GM21786 (cell line): ENCODE measurements at regions not wholly inside any gene's neighbourhood (a gene's known extent, or its start where the extent isn't known, plus 50 kb on each side); places are given as distances from the start of the nearest gene placed in this dataset.

ENCODE experiments used
- ATAC-seq: cut with Tn5 transposase; IDR thresholded peaks from one replicate; pipeline ENCODE4 v1.9.1; 2021; ENCODE audit not compliant: unreplicated experiment

GRCh38 chr15:98583771-98584430 lies 64.4 kb upstream of the IGF1R start:
- no peak for ATAC-seq

GRCh38 chr15:98586066-98586465 lies 62.3 kb upstream of the IGF1R start:
- no peak for ATAC-seq

DNA sequence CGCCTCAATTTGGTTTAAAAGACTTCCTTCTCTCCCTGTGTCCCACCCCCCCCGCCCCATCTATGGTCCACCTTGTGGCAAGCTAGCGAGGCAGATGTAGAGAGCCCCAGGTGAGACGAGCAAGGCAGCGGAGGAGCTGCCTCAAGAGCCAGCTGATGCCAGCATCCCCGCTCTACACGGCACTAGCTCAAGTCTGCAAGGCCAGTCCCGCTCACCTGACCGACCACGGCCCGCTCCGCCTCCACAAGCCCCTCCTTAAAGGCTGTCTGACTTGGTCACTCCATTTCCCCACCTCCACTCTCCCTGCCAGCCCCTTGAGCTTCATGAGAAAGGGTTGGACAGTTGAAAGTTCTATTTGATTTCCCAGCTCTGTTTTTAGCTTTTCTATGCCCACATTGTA lies 56.2 kb upstream of the IGF1R start:
- no peak for ATAC-seq

DNA sequence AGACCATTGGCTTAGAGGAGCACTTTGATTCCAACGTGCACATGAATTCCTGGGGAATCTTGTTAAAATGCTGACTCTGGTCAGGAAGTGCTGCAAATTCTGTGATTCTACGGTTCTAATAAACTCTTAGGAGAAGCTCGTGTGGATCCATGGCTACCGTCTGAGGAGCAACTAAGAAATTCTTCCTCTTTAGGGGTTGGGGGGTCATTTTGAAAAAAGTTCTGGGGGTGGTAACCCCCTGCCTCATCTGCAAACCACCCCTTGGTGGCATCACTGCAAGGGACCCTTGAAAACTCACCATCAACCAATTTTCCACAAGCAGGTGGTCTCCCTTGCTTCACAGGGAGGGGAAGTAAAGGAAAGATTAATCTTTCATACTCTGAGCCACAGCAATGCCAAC lies 52.2 kb upstream of the IGF1R start:
- ATAC-seq: no peak

- ATAC-seq: no peak
These were observed 51.4 kb upstream of the IGF1R start for GRCh38 chr15:98596885-98597392.

- no peak for ATAC-seq
These were observed 50.7 kb upstream of the IGF1R start for GRCh38 chr15:98597666-98598065.
